HG03039 (cell line): ENCODE measurements at regions not wholly inside any gene's neighbourhood (a gene's known extent, or its start where the extent isn't known, plus 50 kb on each side); places are given as distances from the start of the nearest gene placed in this dataset.
"Not testable (repeated sequence)": the region's sequence is repeated elsewhere in the genome, so short reads cannot be mapped to it uniquely, and the experiment has no call there.

Experiments used
- ATAC-seq: cut with Tn5 transposase; IDR thresholded peaks from one replicate; pipeline ENCODE4 v1.9.1; 2021; ENCODE audit warnings: mild to moderate bottlenecking, moderate library complexity; ENCODE audit not compliant: unreplicated experiment

- ATAC-seq, result no peak
Observed at GRCh38 chr6:11961923-11962322, 50.2 kb upstream of the HIVEP1 start.

DNA sequence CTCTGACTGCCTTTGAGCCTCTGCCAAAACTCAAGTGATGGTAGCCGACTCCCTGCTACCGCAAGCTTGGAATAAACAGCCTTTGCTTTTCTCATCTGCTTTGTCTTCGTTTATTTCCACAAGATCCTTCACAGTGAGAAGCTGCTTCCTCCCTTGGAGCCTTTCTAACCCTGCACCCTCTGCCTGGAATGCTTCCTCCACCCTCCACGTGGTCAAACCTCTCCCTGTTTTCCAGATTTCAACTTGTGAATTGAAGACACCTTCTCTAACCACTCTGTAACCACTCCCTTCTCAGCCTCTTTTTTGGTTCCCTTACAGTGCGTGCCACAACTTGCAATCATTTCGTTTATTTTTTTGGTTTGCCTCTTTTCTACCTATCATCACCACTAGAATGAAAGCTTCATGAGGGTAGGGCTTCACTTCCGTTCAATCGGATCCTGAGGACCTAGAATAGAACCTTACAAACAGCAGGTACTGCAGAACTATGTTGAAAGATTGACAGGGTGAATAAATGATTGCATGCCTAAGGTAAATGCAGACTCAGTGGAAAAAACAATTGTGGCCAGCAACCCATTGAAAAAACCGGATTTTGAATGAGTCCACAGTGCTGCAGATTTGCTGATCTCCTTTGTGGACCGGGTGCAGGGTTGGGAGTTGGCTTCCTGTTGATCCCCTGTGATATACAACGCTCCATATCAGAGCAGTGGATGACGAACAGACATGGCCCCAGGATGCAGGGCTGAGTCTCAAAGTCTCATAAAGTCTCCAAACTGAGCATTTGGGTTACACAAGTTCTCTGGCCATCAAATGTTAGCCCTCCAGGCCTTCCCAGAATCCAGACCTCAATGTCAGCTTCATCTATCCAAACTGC is 51.0 kb upstream of the HIVEP1 start:
- ATAC-seq, result no peak

- no peak for ATAC-seq
Observed at GRCh38 chr6:11956781-11957180, 55.3 kb upstream of the HIVEP1 start.

GRCh38 chr6:11953641-11954040 is 58.5 kb upstream of the HIVEP1 start:
- ATAC-seq, result no peak

- ATAC-seq, result no peak
Observed at GRCh38 chr6:11952316-11952715, 59.8 kb upstream of the HIVEP1 start.

- ATAC-seq, result no peak
Observed at GRCh38 chr6:11951868-11952267, 60.2 kb upstream of the HIVEP1 start.

GRCh38 chr6:11950109-11950508 is 62.0 kb upstream of the HIVEP1 start:
- ATAC-seq, result no peak

- no peak for ATAC-seq
Observed at GRCh38 chr6:11947575-11947974, 64.5 kb upstream of the HIVEP1 start.

DNA sequence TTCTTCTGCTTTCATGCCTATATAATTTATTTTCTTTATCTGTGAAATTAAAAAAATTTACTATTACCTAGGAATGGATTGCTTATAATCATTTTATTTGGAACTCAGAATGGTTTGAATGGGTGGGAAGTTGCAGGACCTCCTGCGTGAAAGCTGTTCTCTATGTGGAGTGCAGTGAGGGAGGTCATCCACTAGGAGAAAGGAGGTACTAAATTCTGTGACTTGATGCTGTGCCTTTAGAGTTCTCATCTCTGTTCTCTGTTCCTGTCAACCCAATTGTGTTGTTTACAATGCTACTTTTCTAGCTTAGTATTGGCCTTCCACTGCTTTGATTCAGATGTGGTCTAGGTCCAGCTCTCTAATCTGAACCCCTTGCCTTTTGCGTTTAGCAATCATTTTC is 65.0 kb upstream of the HIVEP1 start:
- no peak for ATAC-seq

GRCh38 chr6:11944111-11944510 is 68.0 kb upstream of the HIVEP1 start:
- ATAC-seq, result no peak

GRCh38 chr6:11943060-11943459 is 69.1 kb upstream of the HIVEP1 start:
- ATAC-seq, result no peak

- ATAC-seq, result no peak
Observed at GRCh38 chr6:11942185-11942864, 69.8 kb upstream of the HIVEP1 start.

DNA sequence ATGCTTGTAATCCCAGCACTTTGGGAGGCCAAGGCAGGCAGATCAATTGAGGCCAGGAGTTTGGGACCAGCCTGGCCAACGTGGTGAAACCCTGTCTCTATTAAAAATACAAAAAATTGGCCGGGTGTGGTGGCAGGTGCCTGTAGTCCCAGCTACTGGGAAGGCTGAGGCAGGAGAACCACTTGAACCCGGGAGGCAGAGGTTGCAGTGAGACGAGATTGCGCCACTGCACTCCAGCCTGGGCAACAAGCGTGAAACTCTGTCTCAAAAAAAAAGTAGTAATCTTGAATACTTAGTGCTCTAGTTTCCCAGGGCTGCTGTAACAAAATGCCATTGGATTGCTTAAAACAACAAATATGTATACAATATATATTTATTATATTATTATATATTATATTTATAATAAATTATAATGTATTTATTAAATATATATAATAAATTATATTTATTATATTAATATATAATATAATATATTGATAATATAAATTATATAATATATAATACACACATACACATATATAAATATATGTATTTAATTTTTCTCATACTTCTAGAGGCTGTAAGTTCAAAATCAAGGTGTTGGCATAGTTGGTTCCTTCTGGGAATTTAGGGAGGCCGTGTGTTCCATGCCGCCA is 71.5 kb upstream of the HIVEP1 start:
- not testable (repeated sequence) for ATAC-seq

DNA sequence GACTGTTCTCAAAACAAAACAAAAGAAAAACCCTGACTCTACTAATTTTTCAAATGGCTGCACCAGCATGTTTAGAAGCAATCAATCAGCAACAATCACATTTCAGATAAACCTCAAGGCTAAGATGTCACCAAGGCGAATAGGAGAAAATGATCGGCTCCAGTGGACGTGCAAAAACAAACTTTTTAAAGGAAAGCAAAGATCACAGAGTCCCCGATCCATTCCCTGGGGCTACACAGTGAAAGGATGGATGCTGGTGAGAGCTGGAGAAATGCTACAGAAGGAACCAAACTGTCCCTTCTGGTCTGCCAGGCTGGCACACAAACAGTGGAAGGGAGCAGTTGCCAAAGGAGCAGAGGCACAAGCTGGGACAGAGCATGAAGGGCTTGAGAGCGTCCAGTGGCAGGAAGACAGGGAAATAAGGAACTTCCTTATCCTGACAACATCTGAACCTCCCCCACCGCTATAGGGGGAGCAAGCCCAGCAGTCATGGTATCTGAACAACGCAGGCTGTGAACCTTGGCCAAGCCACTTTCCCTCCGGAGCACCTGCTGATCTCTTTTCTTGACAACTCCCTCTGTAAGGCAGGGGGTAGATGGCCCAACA is 73.7 kb upstream of the HIVEP1 start:
- no peak for ATAC-seq

DNA sequence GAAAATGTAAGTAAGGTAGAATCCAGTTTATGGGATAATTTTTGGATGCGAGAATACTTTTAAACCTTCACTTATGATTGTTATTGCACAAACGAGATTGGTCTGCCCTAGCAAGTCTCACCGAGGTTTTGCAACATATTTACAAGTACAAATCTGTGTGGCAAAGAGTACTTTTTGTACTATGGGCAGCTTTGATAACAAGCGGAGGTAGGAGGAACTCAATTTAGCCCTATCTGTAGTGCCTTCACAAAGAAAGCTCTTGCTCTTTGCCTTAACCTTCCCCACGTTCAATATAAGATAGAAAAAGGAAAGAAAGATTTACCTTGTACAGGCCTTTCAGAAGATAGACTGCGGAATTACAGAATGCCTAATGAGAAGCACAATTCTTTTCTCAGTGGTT is 77.5 kb upstream of the HIVEP1 start:
- no peak for ATAC-seq

GRCh38 chr6:11932892-11933291 is 79.2 kb upstream of the HIVEP1 start:
- not testable (repeated sequence) for ATAC-seq

- no peak for ATAC-seq
Observed at GRCh38 chr6:11931296-11932035, 80.6 kb upstream of the HIVEP1 start.

DNA sequence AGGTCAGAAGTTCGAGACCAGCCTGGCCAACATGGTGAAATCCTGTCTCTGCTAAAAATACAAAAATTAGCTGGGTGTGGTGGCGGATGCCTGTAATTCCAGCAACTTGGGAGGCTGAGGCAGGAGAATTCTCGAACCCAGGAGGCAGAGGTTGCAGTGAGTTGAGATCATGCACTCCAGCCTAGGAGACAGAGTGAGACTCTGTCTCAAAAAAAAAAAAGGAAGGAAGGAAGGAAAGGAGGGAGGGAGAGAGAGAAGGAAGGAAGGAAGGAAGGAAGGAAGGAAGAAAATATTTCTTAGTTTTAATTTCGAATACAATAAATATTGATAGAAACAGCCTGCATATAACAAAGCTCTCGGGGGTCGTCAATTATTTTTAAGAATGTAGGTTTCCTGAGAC is 81.3 kb upstream of the HIVEP1 start:
- not testable (repeated sequence) for ATAC-seq

- no peak for ATAC-seq
Observed at GRCh38 chr6:11930240-11930639, 81.9 kb upstream of the HIVEP1 start.

DNA sequence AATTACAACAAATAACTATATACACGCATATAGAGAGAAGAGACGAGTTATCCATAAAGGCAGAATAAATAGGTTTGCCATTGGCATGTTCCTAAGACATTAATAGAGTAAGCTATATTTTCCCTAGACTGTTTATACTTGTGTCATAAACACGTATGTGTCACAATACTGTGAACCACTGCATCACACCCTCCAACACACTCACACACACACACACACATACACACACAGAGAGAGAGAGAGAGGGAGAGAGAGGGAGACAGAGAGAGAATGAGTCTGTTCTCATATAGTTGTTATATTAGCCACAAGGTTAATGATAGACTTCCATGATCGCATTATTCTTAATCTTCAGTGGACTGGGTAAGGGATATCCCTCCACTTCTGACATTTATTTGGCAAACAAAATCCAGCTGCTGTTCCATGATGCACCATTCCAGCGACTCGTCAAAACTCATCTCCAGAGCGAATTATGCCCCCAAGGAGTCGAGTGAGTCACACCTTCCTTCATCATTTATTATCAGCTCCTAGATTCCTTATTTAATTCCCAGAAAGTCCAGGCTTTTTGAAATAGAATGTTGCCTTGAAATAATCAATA is 82.8 kb upstream of the HIVEP1 start:
- ATAC-seq, result no peak
